ENCODE measurements at regions not wholly inside any gene's neighbourhood (a gene's known extent, or its start where the extent isn't known, plus 50 kb on each side); places are given as distances from the start of the nearest gene placed in this dataset.

DNA sequence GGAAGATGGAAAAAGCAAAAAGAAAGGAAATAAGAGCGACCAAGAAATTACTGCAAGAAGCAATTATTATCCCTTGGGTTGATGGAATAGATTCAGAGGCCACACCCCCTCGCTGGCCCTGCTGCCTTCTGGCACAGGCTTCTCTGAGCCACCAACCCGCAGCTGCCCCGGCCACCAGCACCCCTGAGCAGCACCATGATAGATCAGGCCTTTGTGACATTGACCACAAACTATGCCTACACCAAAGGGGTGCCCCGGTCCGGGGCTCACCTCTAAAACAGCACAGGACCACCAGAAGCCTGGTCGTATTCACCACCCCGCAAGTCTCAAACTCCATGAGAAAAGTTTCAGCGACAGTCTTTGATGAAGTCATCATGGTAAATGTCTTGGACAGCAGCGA is 1059.3 kb downstream of the SLITRK1 start:
- Histone ChIP-seq H3K36me3 (ENCODE audit: control insufficient read depth in 4 of 4, insufficient read depth in 4 of 4, low read length in 3 of 4) (no peaks in the 10 kb centered on the region), H3K4me3 (ENCODE audit: control insufficient read depth in 1 of 7, extremely low read depth in 1 of 7, insufficient read depth in 4 of 7, low read depth in 2 of 7, low read length in 6 of 7) (no peak overlapping the region), H3K9me3 (ENCODE audit: control extremely low read depth in 1 of 5, control insufficient read depth in 4 of 5, insufficient read depth in 2 of 5, low read depth in 1 of 5, low read length in 4 of 5) (peaks cover 0 to 3% (median 0%) of the 10 kb centered on the region in 5 experiments), H3K27ac (ENCODE audit: insufficient read depth in 1 of 2, low read depth in 1 of 2, low read length in 2 of 2, poor library complexity in 1 of 2, severe bottlenecking in 2 of 2) (no peak overlapping the region), H3K27me3 (replicated peaks in 2 of 5; ENCODE audit: control insufficient read depth in 4 of 5, insufficient read depth in 5 of 5, low read length in 4 of 5) (no peaks in the 10 kb centered on the region), H3K4me1 (ENCODE audit: control extremely low read depth in 1 of 4, control insufficient read depth in 4 of 4, insufficient read depth in 4 of 4, low read length in 3 of 4) (no peaks in the 10 kb centered on the region)
- DNase-seq: no peak
- POLR2A ChIA-PET: no interaction called here
- CTCF ChIA-PET: no interaction called here
- WGBS (ENCODE audit: insufficient coverage): 95% methylated on average over 9 of the region's 10 CpGs

DNA sequence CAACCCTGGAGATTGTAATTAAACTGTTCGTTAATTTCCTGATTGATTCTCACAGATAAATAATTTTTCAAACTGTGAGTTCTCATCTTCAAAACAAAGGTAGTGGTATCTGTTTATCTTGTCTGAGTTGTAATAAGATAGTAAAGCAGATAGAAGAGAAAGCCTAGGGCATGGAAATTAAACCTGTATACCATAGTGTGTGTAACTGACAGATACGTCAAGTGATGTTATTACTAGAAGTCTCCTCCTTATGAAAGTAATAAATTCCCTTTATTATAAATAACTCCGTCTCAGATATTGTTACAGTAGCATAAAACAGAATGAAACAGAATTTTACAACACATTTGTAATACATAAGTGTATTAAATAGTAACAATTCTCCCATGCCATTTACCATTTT is 1065.1 kb downstream of the SLITRK1 start:
- H3K4me1 ChIP-seq (ENCODE audit: control extremely low read depth in 1 of 4, control insufficient read depth in 4 of 4, insufficient read depth in 4 of 4, low read length in 3 of 4): no peaks in the 10 kb centered on the region
- H3K36me3 ChIP-seq (ENCODE audit: control insufficient read depth in 4 of 4, insufficient read depth in 4 of 4, low read length in 3 of 4): no peaks in the 10 kb centered on the region
- no peak for DNase-seq
- H3K27me3 ChIP-seq (replicated peaks in 2 of 5; ENCODE audit: control insufficient read depth in 4 of 5, insufficient read depth in 5 of 5, low read length in 4 of 5): no peaks in the 10 kb centered on the region
- ChIA-PET CTCF (no interaction called here), POLR2A (no interaction called here)
- peaks cover 0 to 5% (median 2%) of the 10 kb centered on the region in 5 experiments for H3K9me3 ChIP-seq (ENCODE audit: control extremely low read depth in 1 of 5, control insufficient read depth in 4 of 5, insufficient read depth in 2 of 5, low read depth in 1 of 5, low read length in 4 of 5)
- WGBS (ENCODE audit: insufficient coverage): no CpG with 5 or more reads among the region's 3 CpGs
- no peak overlapping the region for H3K27ac ChIP-seq (ENCODE audit: insufficient read depth in 1 of 2, low read depth in 1 of 2, low read length in 2 of 2, poor library complexity in 1 of 2, severe bottlenecking in 2 of 2)
- H3K4me3 ChIP-seq (ENCODE audit: control insufficient read depth in 1 of 7, extremely low read depth in 1 of 7, insufficient read depth in 4 of 7, low read depth in 2 of 7, low read length in 6 of 7): no peak overlapping the region

DNA sequence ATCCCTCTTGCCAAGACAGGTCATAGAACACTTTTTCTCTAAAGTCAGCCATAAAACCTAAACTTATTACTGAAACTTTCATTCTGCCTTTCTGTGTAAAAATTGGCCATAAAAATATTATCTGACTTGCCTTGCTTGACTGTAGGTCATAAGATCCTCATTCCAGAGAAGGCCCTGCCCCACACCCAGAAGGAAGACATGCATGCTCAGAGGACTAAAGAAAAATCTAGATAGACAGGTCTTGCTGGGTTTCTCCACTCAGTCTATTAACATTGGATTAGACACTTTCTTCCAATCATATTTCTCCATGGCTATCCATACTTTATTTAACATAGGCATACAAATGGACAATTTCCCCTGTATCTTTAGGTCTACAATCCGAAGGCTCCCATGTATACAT is 1066.5 kb downstream of the SLITRK1 start:
- no peak for DNase-seq
- no CpG with 5 or more reads among the region's 1 CpG for WGBS (ENCODE audit: insufficient coverage)
- no peaks in the 10 kb centered on the region for H3K36me3 ChIP-seq (ENCODE audit: control insufficient read depth in 4 of 4, insufficient read depth in 4 of 4, low read length in 3 of 4)
- no peaks in the 10 kb centered on the region for H3K4me1 ChIP-seq (ENCODE audit: control extremely low read depth in 1 of 4, control insufficient read depth in 4 of 4, insufficient read depth in 4 of 4, low read length in 3 of 4)
- CTCF ChIA-PET: no interaction called here
- H3K27me3 ChIP-seq (replicated peaks in 2 of 5; ENCODE audit: control insufficient read depth in 4 of 5, insufficient read depth in 5 of 5, low read length in 4 of 5): no peaks in the 10 kb centered on the region
- H3K27ac ChIP-seq (ENCODE audit: insufficient read depth in 1 of 2, low read depth in 1 of 2, low read length in 2 of 2, poor library complexity in 1 of 2, severe bottlenecking in 2 of 2): no peak overlapping the region
- H3K4me3 ChIP-seq (ENCODE audit: control insufficient read depth in 1 of 7, extremely low read depth in 1 of 7, insufficient read depth in 4 of 7, low read depth in 2 of 7, low read length in 6 of 7): no peak overlapping the region
- H3K9me3 ChIP-seq (ENCODE audit: control extremely low read depth in 1 of 5, control insufficient read depth in 4 of 5, insufficient read depth in 2 of 5, low read depth in 1 of 5, low read length in 4 of 5): peaks cover 0 to 5% (median 2%) of the 10 kb centered on the region in 5 experiments
- POLR2A ChIA-PET: no interaction called here

DNA sequence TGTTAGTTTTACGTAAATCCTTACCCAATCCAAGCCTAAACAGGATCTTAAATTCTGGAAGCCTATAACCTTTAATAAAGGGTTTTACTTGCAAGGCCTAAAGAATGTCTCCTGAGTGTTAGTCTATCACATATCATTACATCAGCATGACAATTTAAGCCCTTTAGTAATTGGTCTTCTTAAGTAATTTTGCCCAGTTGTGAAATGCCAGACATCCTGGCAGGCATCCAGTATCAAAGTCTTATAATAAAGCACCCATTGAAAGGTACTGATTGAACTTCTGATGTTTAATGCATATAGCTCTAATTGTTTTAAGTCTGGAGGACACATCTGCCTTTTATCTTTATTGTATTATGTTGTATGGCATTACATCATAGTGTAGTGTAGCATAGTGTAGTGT is 1078.9 kb downstream of the SLITRK1 start:
- no peak overlapping the region for H3K4me3 ChIP-seq (ENCODE audit: control insufficient read depth in 1 of 7, extremely low read depth in 1 of 7, insufficient read depth in 4 of 7, low read depth in 2 of 7, low read length in 6 of 7)
- H3K27me3 ChIP-seq (replicated peaks in 2 of 5; ENCODE audit: control insufficient read depth in 4 of 5, insufficient read depth in 5 of 5, low read length in 4 of 5): no peaks in the 10 kb centered on the region
- ChIA-PET POLR2A (no interaction called here), CTCF (no interaction called here)
- DNase-seq: no peak
- WGBS (ENCODE audit: insufficient coverage): no CpG with 5 or more reads among the region's 1 CpG
- H3K9me3 ChIP-seq (ENCODE audit: control extremely low read depth in 1 of 5, control insufficient read depth in 4 of 5, insufficient read depth in 2 of 5, low read depth in 1 of 5, low read length in 4 of 5): no peaks in the 10 kb centered on the region
- no peaks in the 10 kb centered on the region for H3K36me3 ChIP-seq (ENCODE audit: control insufficient read depth in 4 of 4, insufficient read depth in 4 of 4, low read length in 3 of 4)
- no peaks in the 10 kb centered on the region for H3K4me1 ChIP-seq (ENCODE audit: control extremely low read depth in 1 of 4, control insufficient read depth in 4 of 4, insufficient read depth in 4 of 4, low read length in 3 of 4)
- H3K27ac ChIP-seq (ENCODE audit: insufficient read depth in 1 of 2, low read depth in 1 of 2, low read length in 2 of 2, poor library complexity in 1 of 2, severe bottlenecking in 2 of 2): no peak overlapping the region

DNA sequence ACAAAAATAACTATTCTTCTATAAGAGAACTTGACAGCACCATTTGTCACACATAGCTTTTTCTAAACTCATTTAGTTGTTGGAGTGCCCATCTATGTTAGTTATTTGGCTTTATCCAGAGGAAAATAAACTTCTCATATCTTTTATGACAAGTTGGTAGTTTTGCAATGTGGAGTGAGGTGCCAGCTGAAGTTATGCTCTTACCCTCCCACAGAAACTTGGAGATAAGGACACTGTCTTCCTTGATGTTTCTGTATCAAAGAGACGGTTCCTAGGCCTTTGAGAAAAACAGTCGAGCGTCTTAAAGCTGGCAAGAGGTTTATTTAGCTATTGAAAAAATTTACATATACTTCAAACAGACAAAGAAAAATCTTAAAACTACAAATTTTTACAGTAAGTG is 1079.7 kb downstream of the SLITRK1 start:
- POLR2A ChIA-PET: no interaction called here
- CTCF ChIA-PET: no interaction called here
- H3K27ac ChIP-seq (ENCODE audit: insufficient read depth in 1 of 2, low read depth in 1 of 2, low read length in 2 of 2, poor library complexity in 1 of 2, severe bottlenecking in 2 of 2): no peak overlapping the region

DNA sequence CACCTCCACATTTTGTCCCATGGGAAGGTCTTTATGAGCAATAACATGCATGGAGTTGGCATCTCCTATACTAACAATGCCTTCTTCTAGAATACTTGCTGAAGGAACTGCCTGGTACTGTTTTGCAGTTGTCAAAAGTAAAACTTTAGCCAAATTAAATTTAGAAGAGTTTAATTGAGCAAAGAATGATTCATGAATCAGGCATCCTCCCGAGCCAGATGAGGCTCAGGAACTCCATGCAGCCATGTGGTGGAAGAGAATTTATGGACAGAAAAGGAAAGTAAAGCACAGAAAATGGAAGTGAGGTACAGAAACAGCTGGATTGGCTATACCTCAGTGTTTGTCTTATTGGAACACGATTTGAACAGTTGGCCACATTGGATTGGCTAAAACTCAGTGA is 1081.9 kb downstream of the SLITRK1 start:
- POLR2A ChIA-PET: no interaction called here
- CTCF ChIA-PET: no interaction called here
- Histone ChIP-seq H3K27ac (ENCODE audit: insufficient read depth in 1 of 2, low read depth in 1 of 2, low read length in 2 of 2, poor library complexity in 1 of 2, severe bottlenecking in 2 of 2) (no peak overlapping the region), H3K27me3 (replicated peaks in 2 of 5; ENCODE audit: control insufficient read depth in 4 of 5, insufficient read depth in 5 of 5, low read length in 4 of 5) (no peaks in the 10 kb centered on the region), H3K4me3 (ENCODE audit: control insufficient read depth in 1 of 7, extremely low read depth in 1 of 7, insufficient read depth in 4 of 7, low read depth in 2 of 7, low read length in 6 of 7) (no peak overlapping the region), H3K4me1 (ENCODE audit: control extremely low read depth in 1 of 4, control insufficient read depth in 4 of 4, insufficient read depth in 4 of 4, low read length in 3 of 4) (no peaks in the 10 kb centered on the region), H3K9me3 (ENCODE audit: control extremely low read depth in 1 of 5, control insufficient read depth in 4 of 5, insufficient read depth in 2 of 5, low read depth in 1 of 5, low read length in 4 of 5) (no peaks in the 10 kb centered on the region), H3K36me3 (ENCODE audit: control insufficient read depth in 4 of 4, insufficient read depth in 4 of 4, low read length in 3 of 4) (no peaks in the 10 kb centered on the region)
- 92% methylated on average over 2 of the region's 2 CpGs for WGBS (ENCODE audit: insufficient coverage)
- no peak for DNase-seq

More for the DNA sequence above, 1079.7 kb downstream of the SLITRK1 start:
- no peaks in the 10 kb centered on the region for H3K4me1 ChIP-seq (ENCODE audit: control extremely low read depth in 1 of 4, control insufficient read depth in 4 of 4, insufficient read depth in 4 of 4, low read length in 3 of 4)
- no peak for DNase-seq
- H3K4me3 ChIP-seq (ENCODE audit: control insufficient read depth in 1 of 7, extremely low read depth in 1 of 7, insufficient read depth in 4 of 7, low read depth in 2 of 7, low read length in 6 of 7): no peak overlapping the region
- H3K27me3 ChIP-seq (replicated peaks in 2 of 5; ENCODE audit: control insufficient read depth in 4 of 5, insufficient read depth in 5 of 5, low read length in 4 of 5): no peaks in the 10 kb centered on the region
- H3K9me3 ChIP-seq (ENCODE audit: control extremely low read depth in 1 of 5, control insufficient read depth in 4 of 5, insufficient read depth in 2 of 5, low read depth in 1 of 5, low read length in 4 of 5): no peaks in the 10 kb centered on the region
- WGBS (ENCODE audit: insufficient coverage): no CpG with 5 or more reads among the region's 3 CpGs
- no peaks in the 10 kb centered on the region for H3K36me3 ChIP-seq (ENCODE audit: control insufficient read depth in 4 of 4, insufficient read depth in 4 of 4, low read length in 3 of 4)

DNA sequence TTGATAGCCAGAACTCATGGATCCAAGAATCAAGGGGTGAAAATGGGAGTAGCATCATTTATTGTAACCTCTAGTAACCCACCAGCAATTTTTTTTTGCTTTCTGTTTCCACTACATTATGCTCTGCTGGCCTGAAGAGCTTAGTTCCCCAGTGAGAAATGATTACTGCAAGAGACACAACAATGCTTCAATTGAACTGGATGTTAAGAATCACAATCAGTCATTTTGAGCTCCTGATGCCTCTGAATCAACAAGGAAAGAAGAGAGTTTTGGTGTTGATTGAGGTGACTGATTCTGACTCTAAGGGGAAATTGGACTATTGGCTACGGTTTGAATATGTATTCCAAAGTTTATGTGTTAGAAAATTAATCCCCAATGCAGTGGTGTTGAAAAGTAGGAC is 1084.4 kb downstream of the SLITRK1 start:
- H3K27me3 ChIP-seq (replicated peaks in 2 of 5; ENCODE audit: control insufficient read depth in 4 of 5, insufficient read depth in 5 of 5, low read length in 4 of 5): no peaks in the 10 kb centered on the region
- no peaks in the 10 kb centered on the region for H3K9me3 ChIP-seq (ENCODE audit: control extremely low read depth in 1 of 5, control insufficient read depth in 4 of 5, insufficient read depth in 2 of 5, low read depth in 1 of 5, low read length in 4 of 5)
- DNase-seq: no peak
- 100% methylated on average over 1 of the region's 1 CpG for WGBS (ENCODE audit: insufficient coverage)
- H3K4me1 ChIP-seq (ENCODE audit: control extremely low read depth in 1 of 4, control insufficient read depth in 4 of 4, insufficient read depth in 4 of 4, low read length in 3 of 4): no peaks in the 10 kb centered on the region
- no peak overlapping the region for H3K4me3 ChIP-seq (ENCODE audit: control insufficient read depth in 1 of 7, extremely low read depth in 1 of 7, insufficient read depth in 4 of 7, low read depth in 2 of 7, low read length in 6 of 7)
- ChIA-PET POLR2A (no interaction called here), CTCF (no interaction called here)
- no peaks in the 10 kb centered on the region for H3K36me3 ChIP-seq (ENCODE audit: control insufficient read depth in 4 of 4, insufficient read depth in 4 of 4, low read length in 3 of 4)
- H3K27ac ChIP-seq (ENCODE audit: insufficient read depth in 1 of 2, low read depth in 1 of 2, low read length in 2 of 2, poor library complexity in 1 of 2, severe bottlenecking in 2 of 2): no peak overlapping the region

DNA sequence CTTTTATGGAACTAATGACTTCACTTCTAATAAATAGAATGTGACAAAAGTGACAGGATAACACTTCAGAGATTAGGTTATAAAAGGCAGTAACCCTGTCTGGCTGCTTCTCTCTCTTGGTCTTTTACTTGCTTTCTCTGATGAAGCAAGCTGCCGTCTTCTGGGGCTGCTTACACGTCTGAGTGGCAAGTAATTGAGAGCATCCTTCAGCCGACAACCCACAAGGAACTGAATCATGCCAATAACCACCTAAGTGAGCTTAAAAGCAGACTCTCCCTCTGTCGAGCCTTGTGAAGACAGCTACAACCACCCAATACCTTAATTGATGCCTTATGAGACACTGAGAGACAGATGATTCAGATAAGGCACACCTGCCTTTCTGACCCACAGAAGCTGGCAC is 1091.2 kb downstream of the SLITRK1 start:
- ChIA-PET POLR2A (no interaction called here), CTCF (no interaction called here)
- Histone ChIP-seq H3K27me3 (replicated peaks in 2 of 5; ENCODE audit: control insufficient read depth in 4 of 5, insufficient read depth in 5 of 5, low read length in 4 of 5) (no peaks in the 10 kb centered on the region), H3K4me3 (ENCODE audit: control insufficient read depth in 1 of 7, extremely low read depth in 1 of 7, insufficient read depth in 4 of 7, low read depth in 2 of 7, low read length in 6 of 7) (no peak overlapping the region), H3K27ac (ENCODE audit: insufficient read depth in 1 of 2, low read depth in 1 of 2, low read length in 2 of 2, poor library complexity in 1 of 2, severe bottlenecking in 2 of 2) (no peak overlapping the region), H3K4me1 (ENCODE audit: control extremely low read depth in 1 of 4, control insufficient read depth in 4 of 4, insufficient read depth in 4 of 4, low read length in 3 of 4) (no peaks in the 10 kb centered on the region), H3K9me3 (ENCODE audit: control extremely low read depth in 1 of 5, control insufficient read depth in 4 of 5, insufficient read depth in 2 of 5, low read depth in 1 of 5, low read length in 4 of 5) (no peaks in the 10 kb centered on the region), H3K36me3 (ENCODE audit: control insufficient read depth in 4 of 4, insufficient read depth in 4 of 4, low read length in 3 of 4) (no peaks in the 10 kb centered on the region)
- DNase-seq: no peak
- 100% methylated on average over 1 of the region's 4 CpGs for WGBS (ENCODE audit: insufficient coverage)

Data from common myeloid progenitor, CD34-positive (primary cell).